ENCODE measurements at regions not wholly inside any gene's neighbourhood (a gene's known extent, or its start where the extent isn't known, plus 50 kb on each side); places are given as distances from the start of the nearest gene placed in this dataset.

GRCh38 chr2:15728245-15728938, 136.7 kb downstream of the DDX1 start:
- no peak for TF ChIP-seq CTCF (IDR thresholded peaks at IDR 0.05)
- no peak for TF ChIP-seq POLR2A (IDR thresholded peaks at IDR 0.05)

Data from Peyer's patch (tissue), 4 donors.